Neutrophil (primary cell): ENCODE measurements at regions not wholly inside any gene's neighbourhood (a gene's known extent, or its start where the extent isn't known, plus 50 kb on each side); places are given as distances from the start of the nearest gene placed in this dataset.

Source experiments
- H3K27ac ChIP-seq: fragments of 200-600 bp; sonication (generic); 2 replicates; pipeline ENCODE4 v1.5.1; 2016; ENCODE audit warnings: mild to moderate bottlenecking, moderate library complexity
- H3K27me3 ChIP-seq: fragments of 200-600 bp; sonication (generic); 2 replicates; pipeline ENCODE4 v1.6.0; 2016; ENCODE audit warnings: mild to moderate bottlenecking
- H3K36me3 ChIP-seq: fragments of 200-600 bp; sonication (generic); 2 replicates; pipeline ENCODE4 v1.5.1; 2017
- H3K4me1 ChIP-seq, 2 experiments: fragments of 200-600 bp in 1 of 2; sonication (generic) in 1 of 2; 1 replicate in 1 of 2; 2 replicates in 1 of 2; pipeline versions ENCODE4 v1.5.1 to v1.6.1; 2013 to 2016; ENCODE audit warnings: low read depth in 1 of 2, low read length in 1 of 2, mild to moderate bottlenecking in 1 of 2, moderate library complexity in 1 of 2; ENCODE audit not compliant: control insufficient read depth in 1 of 2, insufficient read depth in 1 of 2
- H3K4me3 ChIP-seq, 2 experiments: fragments of 200-600 bp in 1 of 2; sonication (generic) in 1 of 2; 1 replicate in 1 of 2; 2 replicates in 1 of 2; pipeline ENCODE4 v1.5.1; 2013 to 2016; ENCODE audit warnings: low read depth in 1 of 2, low read length in 1 of 2, mild to moderate bottlenecking in 1 of 2, moderate library complexity in 1 of 2
- H3K9me3 ChIP-seq: fragments of 200-600 bp; sonication (generic); 2 replicates; pipeline ENCODE4 v1.5.1; 2016
- CTCF ChIP-seq: fragments of 200-600 bp; sonication (generic); IDR thresholded peaks from 2 replicates; pipeline ENCODE4 v1.5.1; 2016; ENCODE audit warnings: antibody characterized with exemption

GRCh38 chr1:245087723-245088122 lies 67.1 kb upstream of the KIF26B start:
- H3K9me3 ChIP-seq, result no peaks in the 10 kb centered on the region
- H3K27ac ChIP-seq, result no peak overlapping the region
- H3K4me3 ChIP-seq, result no peak overlapping the region
- no peaks in the 10 kb centered on the region for H3K36me3 ChIP-seq
- H3K27me3 ChIP-seq, result no peaks in the 10 kb centered on the region
- TF ChIP-seq CTCF, result no peak
- no peaks in the 10 kb centered on the region for H3K4me1 ChIP-seq

- no peak for TF ChIP-seq CTCF
- Histone ChIP-seq H3K9me3 (no peaks in the 10 kb centered on the region), H3K27ac (no peak overlapping the region), H3K4me1 (no peaks in the 10 kb centered on the region), H3K27me3 (no peaks in the 10 kb centered on the region), H3K36me3 (no peaks in the 10 kb centered on the region), H3K4me3 (no peak overlapping the region)
Observed at GRCh38 chr1:245086389-245086969, 68.3 kb upstream of the KIF26B start.

GRCh38 chr1:245085508-245086095 lies 69.2 kb upstream of the KIF26B start:
- H3K27ac ChIP-seq, result no peak overlapping the region
- TF ChIP-seq CTCF, result no peak
- no peaks in the 10 kb centered on the region for H3K9me3 ChIP-seq
- H3K36me3 ChIP-seq, result no peaks in the 10 kb centered on the region
- no peaks in the 10 kb centered on the region for H3K4me1 ChIP-seq
- H3K27me3 ChIP-seq, result no peaks in the 10 kb centered on the region
- no peak overlapping the region for H3K4me3 ChIP-seq

GRCh38 chr1:245084551-245084950 lies 70.2 kb upstream of the KIF26B start:
- Histone ChIP-seq H3K27me3 (no peaks in the 10 kb centered on the region), H3K9me3 (no peaks in the 10 kb centered on the region), H3K36me3 (no peaks in the 10 kb centered on the region), H3K27ac (no peak overlapping the region), H3K4me1 (no peaks in the 10 kb centered on the region), H3K4me3 (no peak overlapping the region)
- no peak for TF ChIP-seq CTCF

- H3K36me3 ChIP-seq, result no peaks in the 10 kb centered on the region
- H3K27ac ChIP-seq, result no peak overlapping the region
- no peaks in the 10 kb centered on the region for H3K4me1 ChIP-seq
- no peaks in the 10 kb centered on the region for H3K27me3 ChIP-seq
- H3K9me3 ChIP-seq, result no peaks in the 10 kb centered on the region
- no peak overlapping the region for H3K4me3 ChIP-seq
- no peak for TF ChIP-seq CTCF
Observed at GRCh38 chr1:245079021-245079609, 75.7 kb upstream of the KIF26B start.
